ENCODE measurements at regions not wholly inside any gene's neighbourhood (a gene's known extent, or its start where the extent isn't known, plus 50 kb on each side); places are given as distances from the start of the nearest gene placed in this dataset.
"Not testable (repeated sequence)": the region's sequence is repeated elsewhere in the genome, so short reads cannot be mapped to it uniquely, and the experiment has no call there.

- H3K36me3 Mint-ChIP-seq = no peaks in the 10 kb centered on the region
- no peaks in the 10 kb centered on the region for H3K9me3 Mint-ChIP-seq
- H3K27ac Mint-ChIP-seq = no peak overlapping the region
- DNase-seq (ENCODE audit: low spot score in 2 of 2) (no peak), ATAC-seq (no peak)
Measured at GRCh38 chr10:61040399-61041016, 96.5 kb upstream of the RHOBTB1 start.

GRCh38 chr10:61039868-61040267 is 95.9 kb upstream of the RHOBTB1 start:
- no peak for DNase-seq (ENCODE audit: low spot score in 2 of 2)
- ATAC-seq = no peak
- no peaks in the 10 kb centered on the region for H3K36me3 Mint-ChIP-seq
- no peak overlapping the region for H3K27ac Mint-ChIP-seq
- H3K9me3 Mint-ChIP-seq = no peaks in the 10 kb centered on the region

GRCh38 chr10:61037261-61037830 is 93.4 kb upstream of the RHOBTB1 start:
- H3K27ac Mint-ChIP-seq; DNase-seq (ENCODE audit: low spot score in 2 of 2); H3K36me3 Mint-ChIP-seq; H3K9me3 Mint-ChIP-seq; ATAC-seq: not testable (repeated sequence)

- H3K9me3 Mint-ChIP-seq; ATAC-seq; H3K27ac Mint-ChIP-seq; H3K36me3 Mint-ChIP-seq; DNase-seq (ENCODE audit: low spot score in 2 of 2): not testable (repeated sequence)
Measured at GRCh38 chr10:61036148-61036547, 92.2 kb upstream of the RHOBTB1 start.

GRCh38 chr10:61031341-61031740 is 87.4 kb upstream of the RHOBTB1 start:
- Mint-ChIP-seq H3K27ac (no peak overlapping the region), H3K36me3 (no peaks in the 10 kb centered on the region), H3K9me3 (no peaks in the 10 kb centered on the region)
- no peak for DNase-seq (ENCODE audit: low spot score in 2 of 2)
- no peak for ATAC-seq

GRCh38 chr10:61029411-61029810 is 85.4 kb upstream of the RHOBTB1 start:
- no peaks in the 10 kb centered on the region for H3K9me3 Mint-ChIP-seq
- DNase-seq (ENCODE audit: low spot score in 2 of 2) = no peak
- no peaks in the 10 kb centered on the region for H3K36me3 Mint-ChIP-seq
- no peak overlapping the region for H3K27ac Mint-ChIP-seq
- ATAC-seq = no peak

GRCh38 chr10:61028861-61029361 is 84.9 kb upstream of the RHOBTB1 start:
- Mint-ChIP-seq H3K27ac (no peak overlapping the region), H3K36me3 (no peaks in the 10 kb centered on the region), H3K9me3 (no peaks in the 10 kb centered on the region)
- DNase-seq (ENCODE audit: low spot score in 2 of 2) = no peak
- no peak for ATAC-seq

- Mint-ChIP-seq H3K27ac (no peak overlapping the region), H3K36me3 (no peaks in the 10 kb centered on the region), H3K9me3 (no peaks in the 10 kb centered on the region)
- DNase-seq (ENCODE audit: low spot score in 2 of 2) (no peak), ATAC-seq (no peak)
Measured at GRCh38 chr10:61024856-61025201, 80.8 kb upstream of the RHOBTB1 start.

GRCh38 chr10:61024151-61024855 is 80.3 kb upstream of the RHOBTB1 start:
- Mint-ChIP-seq H3K9me3 (no peaks in the 10 kb centered on the region), H3K27ac (no peak overlapping the region), H3K36me3 (no peaks in the 10 kb centered on the region)
- DNase-seq (ENCODE audit: low spot score in 2 of 2) = no peak
- ATAC-seq = no peak

GRCh38 chr10:61023053-61023452 is 79.1 kb upstream of the RHOBTB1 start:
- Mint-ChIP-seq H3K9me3 (no peaks in the 10 kb centered on the region), H3K27ac (no peak overlapping the region), H3K36me3 (no peaks in the 10 kb centered on the region)
- DNase-seq (ENCODE audit: low spot score in 2 of 2) (no peak), ATAC-seq (no peak)

- no peak for ATAC-seq
- DNase-seq (ENCODE audit: low spot score in 2 of 2) = no peak
- Mint-ChIP-seq H3K27ac (no peak overlapping the region), H3K36me3 (no peaks in the 10 kb centered on the region), H3K9me3 (no peaks in the 10 kb centered on the region)
Measured at GRCh38 chr10:61021926-61022325, 77.9 kb upstream of the RHOBTB1 start.

GRCh38 chr10:61020420-61021158 is 76.6 kb upstream of the RHOBTB1 start:
- Mint-ChIP-seq H3K27ac (no peak overlapping the region), H3K36me3 (no peaks in the 10 kb centered on the region), H3K9me3 (no peaks in the 10 kb centered on the region)
- ATAC-seq = no peak
- DNase-seq (ENCODE audit: low spot score in 2 of 2) = no peak

- H3K27ac Mint-ChIP-seq = no peak overlapping the region
- no peak for DNase-seq (ENCODE audit: low spot score in 2 of 2)
- ATAC-seq = no peak
- H3K9me3 Mint-ChIP-seq = no peaks in the 10 kb centered on the region
- no peaks in the 10 kb centered on the region for H3K36me3 Mint-ChIP-seq
Measured at GRCh38 chr10:61018146-61018545, 74.2 kb upstream of the RHOBTB1 start.

- Mint-ChIP-seq H3K36me3 (no peaks in the 10 kb centered on the region), H3K9me3 (no peaks in the 10 kb centered on the region), H3K27ac (no peak overlapping the region)
- no peak for ATAC-seq
- no peak for DNase-seq (ENCODE audit: low spot score in 2 of 2)
Measured at GRCh38 chr10:61016630-61017029, 72.6 kb upstream of the RHOBTB1 start.

- no peak for ATAC-seq
- Mint-ChIP-seq H3K36me3 (no peaks in the 10 kb centered on the region), H3K9me3 (no peaks in the 10 kb centered on the region)
Measured at GRCh38 chr10:61016007-61016406, 72.0 kb upstream of the RHOBTB1 start.

GRCh38 chr10:61010863-61011262 is 66.9 kb upstream of the RHOBTB1 start:
- DNase-seq (ENCODE audit: low spot score in 2 of 2) = no peak
- Mint-ChIP-seq H3K36me3 (no peaks in the 10 kb centered on the region), H3K27ac (no peak overlapping the region), H3K9me3 (peaks cover 0 to 4% of the 10 kb centered on the region in 2 donors)
- ATAC-seq = no peak

More at GRCh38 chr10:61016007-61016406, 72.0 kb upstream of the RHOBTB1 start:
- H3K27ac Mint-ChIP-seq = no peak overlapping the region
- no peak for DNase-seq (ENCODE audit: low spot score in 2 of 2)

GRCh38 chr10:61003069-61003468 is 59.1 kb upstream of the RHOBTB1 start:
- H3K27ac Mint-ChIP-seq = not testable (repeated sequence)

More at GRCh38 chr10:61003069-61003468, 59.1 kb upstream of the RHOBTB1 start:
- DNase-seq (ENCODE audit: low spot score in 2 of 2); H3K9me3 Mint-ChIP-seq; H3K36me3 Mint-ChIP-seq; ATAC-seq: not testable (repeated sequence)
